GM20000 (cell line): ENCODE measurements at regions not wholly inside any gene's neighbourhood (a gene's known extent, or its start where the extent isn't known, plus 50 kb on each side); places are given as distances from the start of the nearest gene placed in this dataset.

Source experiments
- DNase-seq: peaks from one replicate; pipeline ENCODE4 v3.0.0; 2012; ENCODE audit warnings: low spot score
- CTCF ChIP-seq: IDR thresholded peaks from 2 replicates; pipeline ENCODE4 v1.5.1; 2012; ENCODE audit warnings: mild to moderate bottlenecking, control low read depth; ENCODE audit errors: extremely low read depth, missing control alignments

- no peak for TF ChIP-seq CTCF
- no peak for DNase-seq
These were observed 70.1 kb downstream of the NABP1 start for GRCh38 chr2:191748059-191748461.

GRCh38 chr2:191748528-191749180 is 70.7 kb downstream of the NABP1 start:
- peak; percentile 62 for DNase-seq
- no peak for TF ChIP-seq CTCF

- no peak for DNase-seq
- TF ChIP-seq CTCF = no peak
These were observed 71.2 kb downstream of the NABP1 start for GRCh38 chr2:191749181-191749540.

- no peak for TF ChIP-seq CTCF
- DNase-seq = no peak
These were observed 76.2 kb downstream of the NABP1 start for GRCh38 chr2:191754103-191754502.

- no peak for TF ChIP-seq CTCF
- DNase-seq = no peak
These were observed 78.8 kb downstream of the NABP1 start for GRCh38 chr2:191756761-191757160.

GRCh38 chr2:191757208-191757607 is 79.3 kb downstream of the NABP1 start:
- no peak for DNase-seq

More at GRCh38 chr2:191757208-191757607, 79.3 kb downstream of the NABP1 start:
- no peak for TF ChIP-seq CTCF
